AG10803 (cell line): ENCODE measurements at regions not wholly inside any gene's neighbourhood (a gene's known extent, or its start where the extent isn't known, plus 50 kb on each side); places are given as distances from the start of the nearest gene placed in this dataset.
"Not testable (repeated sequence)": the region's sequence is repeated elsewhere in the genome, so short reads cannot be mapped to it uniquely, and the experiment has no call there.

Experiments used
- DNase-seq: peaks from one replicate; pipeline ENCODE4 v3.0.0; 2010; ENCODE audit warnings: low read depth
- H3K4me3 ChIP-seq: 2 replicates; pipeline ENCODE4 v1.5.1; 2011; ENCODE audit warnings: mild to moderate bottlenecking, low read length, control low read depth
- TF ChIP-seq, protein P1 (sequence below): conservative IDR thresholded peaks from 2 replicates; pipeline ENCODE4 v1.5.1; 2011; ENCODE audit warnings: mild to moderate bottlenecking, low read length, control low read depth, inconsistent platforms

DNA sequence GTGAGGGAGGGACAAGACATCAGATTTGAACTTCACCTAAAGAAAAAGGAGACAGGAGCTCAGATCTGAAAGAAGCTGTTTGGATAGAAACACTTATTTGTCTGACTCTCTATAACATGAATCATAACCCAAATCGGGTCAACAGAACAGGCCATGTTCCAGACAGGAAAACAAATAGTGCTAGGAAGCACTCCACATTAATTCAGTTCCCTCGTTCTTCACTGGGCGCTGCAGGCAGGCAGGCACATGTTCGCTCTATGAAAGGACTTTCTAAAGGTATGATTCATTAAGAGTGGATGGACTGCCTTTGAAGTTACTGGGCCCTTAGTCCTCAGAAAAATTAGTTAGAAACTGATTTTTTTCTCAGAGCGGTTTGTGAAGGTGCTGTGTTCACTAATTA is 137.5 kb upstream of the TRPC6 start:
- H3K4me3 ChIP-seq = no peak overlapping the region
- no peak for DNase-seq
- TF ChIP-seq, protein P1, sequence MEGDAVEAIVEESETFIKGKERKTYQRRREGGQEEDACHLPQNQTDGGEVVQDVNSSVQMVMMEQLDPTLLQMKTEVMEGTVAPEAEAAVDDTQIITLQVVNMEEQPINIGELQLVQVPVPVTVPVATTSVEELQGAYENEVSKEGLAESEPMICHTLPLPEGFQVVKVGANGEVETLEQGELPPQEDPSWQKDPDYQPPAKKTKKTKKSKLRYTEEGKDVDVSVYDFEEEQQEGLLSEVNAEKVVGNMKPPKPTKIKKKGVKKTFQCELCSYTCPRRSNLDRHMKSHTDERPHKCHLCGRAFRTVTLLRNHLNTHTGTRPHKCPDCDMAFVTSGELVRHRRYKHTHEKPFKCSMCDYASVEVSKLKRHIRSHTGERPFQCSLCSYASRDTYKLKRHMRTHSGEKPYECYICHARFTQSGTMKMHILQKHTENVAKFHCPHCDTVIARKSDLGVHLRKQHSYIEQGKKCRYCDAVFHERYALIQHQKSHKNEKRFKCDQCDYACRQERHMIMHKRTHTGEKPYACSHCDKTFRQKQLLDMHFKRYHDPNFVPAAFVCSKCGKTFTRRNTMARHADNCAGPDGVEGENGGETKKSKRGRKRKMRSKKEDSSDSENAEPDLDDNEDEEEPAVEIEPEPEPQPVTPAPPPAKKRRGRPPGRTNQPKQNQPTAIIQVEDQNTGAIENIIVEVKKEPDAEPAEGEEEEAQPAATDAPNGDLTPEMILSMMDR = no peak

DNA sequence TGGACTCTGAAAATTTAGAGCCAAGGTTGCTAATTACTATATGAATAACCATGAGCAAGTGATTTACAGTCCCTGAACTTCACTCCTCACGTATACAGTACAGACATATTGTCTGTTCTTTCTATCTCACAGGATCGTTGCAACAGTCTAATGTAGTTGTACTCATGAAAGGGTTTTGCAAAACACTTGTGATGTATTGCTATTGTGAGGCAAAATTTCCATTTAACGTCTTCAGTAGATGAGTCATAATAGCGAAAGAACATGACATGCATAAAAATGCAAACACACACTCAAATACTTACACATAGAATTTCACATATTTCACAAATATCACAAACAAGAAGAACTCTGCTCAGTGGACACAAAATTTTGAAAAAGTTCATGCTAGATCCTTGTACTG is 134.6 kb upstream of the TRPC6 start:
- TF ChIP-seq, protein P1 = no peak
- no peak for DNase-seq
- no peak overlapping the region for H3K4me3 ChIP-seq

GRCh38 chr11:101717619-101718018 is 133.8 kb upstream of the TRPC6 start:
- TF ChIP-seq, protein P1 = no peak
- H3K4me3 ChIP-seq = no peak overlapping the region
- no peak for DNase-seq

DNA sequence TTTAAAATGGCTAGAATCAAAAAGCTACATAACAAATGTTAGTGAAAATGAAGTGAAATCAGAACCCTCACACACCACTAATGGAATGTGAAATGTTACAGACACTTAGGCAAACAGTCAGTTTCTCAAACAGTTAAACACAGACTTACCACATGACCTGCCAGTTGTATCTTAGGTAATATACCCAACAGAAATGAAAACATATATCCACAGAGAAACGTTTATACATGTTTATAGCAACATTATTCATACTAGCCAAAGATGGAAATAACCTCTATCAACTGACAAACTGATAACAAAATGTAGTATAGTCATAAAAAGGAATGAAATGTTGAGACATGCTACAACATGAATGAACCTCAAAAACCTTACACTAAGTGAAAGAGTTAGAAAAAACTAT is 131.5 kb upstream of the TRPC6 start:
- DNase-seq = no peak
- H3K4me3 ChIP-seq = no peak overlapping the region
- TF ChIP-seq, protein P1 = no peak

DNA sequence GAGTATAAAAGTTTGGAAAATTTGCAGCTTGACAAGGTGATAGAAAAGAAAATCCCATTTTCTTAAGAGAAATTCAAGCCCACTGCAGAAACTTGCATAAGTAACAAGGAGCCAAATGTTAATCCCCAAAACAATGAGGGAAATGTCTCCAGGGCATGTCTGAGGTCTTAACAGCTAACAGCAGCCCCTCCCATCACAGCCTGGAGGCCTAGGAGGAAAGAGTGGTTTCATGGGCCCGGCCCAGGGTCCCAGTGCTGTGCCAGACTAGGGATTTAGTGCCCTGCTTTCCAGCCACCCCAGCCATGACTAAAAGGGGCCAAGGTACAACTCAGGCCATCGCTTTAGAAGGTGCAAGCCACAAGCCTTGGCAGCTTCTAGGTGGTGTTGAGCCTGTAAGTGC is 123.7 kb upstream of the TRPC6 start:
- DNase-seq = no peak
- no peak overlapping the region for H3K4me3 ChIP-seq
- TF ChIP-seq, protein P1 = no peak

DNA sequence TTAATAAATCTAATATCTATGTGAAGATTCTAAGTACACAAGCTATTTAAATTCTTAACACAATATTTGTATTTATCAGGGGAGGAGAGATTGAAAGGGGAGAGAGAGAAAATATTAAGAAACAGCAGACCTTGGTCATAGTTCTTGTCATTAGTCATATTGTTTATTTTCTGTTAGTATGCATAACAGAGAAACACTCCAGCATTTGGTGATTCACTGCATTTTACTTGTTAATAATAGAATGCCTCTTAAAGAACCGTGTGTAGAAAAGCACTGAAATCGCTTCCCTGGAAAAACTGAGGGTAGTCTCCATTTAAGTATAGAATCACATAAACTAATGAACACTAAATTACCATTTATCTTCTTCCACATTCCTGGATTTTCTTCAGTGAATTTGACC is 122.7 kb upstream of the TRPC6 start:
- peak; percentile 21 for DNase-seq
- no peak overlapping the region for H3K4me3 ChIP-seq
- TF ChIP-seq, protein P1 = no peak

- TF ChIP-seq, protein P1 = no peak
- DNase-seq = no peak
- H3K4me3 ChIP-seq = no peak overlapping the region
Measured at GRCh38 chr11:101705972-101706371, 122.2 kb upstream of the TRPC6 start.

DNA sequence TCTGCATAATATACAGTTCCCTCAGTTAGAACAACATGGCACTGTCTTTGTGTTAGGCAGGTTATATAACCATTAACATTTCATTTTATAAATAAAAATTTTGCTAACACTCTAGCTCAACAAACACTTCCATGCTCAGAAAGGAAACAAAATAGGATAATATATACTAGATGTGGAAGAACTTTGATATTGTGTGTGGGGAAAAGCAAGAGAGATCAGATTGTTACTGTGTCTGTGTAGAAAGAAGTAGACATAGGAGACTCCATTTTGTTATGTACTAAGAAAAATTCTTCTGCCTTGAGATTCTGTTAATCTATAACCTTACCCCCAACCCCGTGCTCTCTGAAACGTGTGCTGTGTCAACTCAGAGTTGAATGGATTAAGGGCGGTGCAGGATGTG is 111.1 kb upstream of the TRPC6 start:
- not testable (repeated sequence) for H3K4me3 ChIP-seq, DNase-seq
